HEK293 (cell line): ENCODE measurements at regions not wholly inside any gene's neighbourhood (a gene's known extent, or its start where the extent isn't known, plus 50 kb on each side); places are given as distances from the start of the nearest gene placed in this dataset.

Experiments
- ATF2 ChIP-seq: fragments of 450-650 bp; formaldehyde crosslinking; IDR thresholded peaks from 2 replicates; pipeline ENCODE4 v1.5.1; 2016; ENCODE audit warnings: missing biosample characterization, missing genetic modification characterization, low read depth
- CTCF ChIP-seq: fragments of 450-650 bp; formaldehyde crosslinking; IDR thresholded peaks from 2 replicates; pipeline ENCODE4 v1.5.1; 2016; ENCODE audit warnings: missing biosample characterization, missing genetic modification characterization
- KLF10 ChIP-seq: fragments of 450-650 bp; IDR thresholded peaks from 2 replicates; pipeline ENCODE4 v1.5.1; 2018; ENCODE audit warnings: missing biosample characterization, mild to moderate bottlenecking, missing genetic modification characterization
- KLF9 ChIP-seq: fragments of 450-650 bp; formaldehyde crosslinking; IDR thresholded peaks from 2 replicates; pipeline ENCODE4 v1.5.1; 2016; ENCODE audit warnings: missing biosample characterization, missing genetic modification characterization, low read depth
- MZF1 ChIP-seq: fragments of 450-650 bp; formaldehyde crosslinking; IDR thresholded peaks from 2 replicates; pipeline ENCODE4 v1.5.1; 2017; ENCODE audit warnings: missing biosample characterization, missing genetic modification characterization, borderline replicate concordance
- TCF7L2 ChIP-seq: IDR thresholded peaks from 2 replicates; pipeline ENCODE4 v1.6.1; 2011; ENCODE audit warnings: low read depth, mild to moderate bottlenecking, inconsistent platforms, low read length, moderate library complexity, borderline replicate concordance
- ZNF146 ChIP-seq: fragments of 450-650 bp; formaldehyde crosslinking; IDR thresholded peaks from 2 replicates; pipeline ENCODE4 v1.5.1; 2016; ENCODE audit warnings: missing biosample characterization, missing genetic modification characterization

GRCh38 chr1:170284951-170285350, 139.2 kb downstream of the NTMT2 start:
- no peak for TF ChIP-seq TCF7L2
- TF ChIP-seq ATF2, result no peak
- TF ChIP-seq CTCF (tag by site-specific recombination), result no peak
- TF ChIP-seq KLF9, result no peak
- TF ChIP-seq MZF1 (tag by site-specific recombination), result no peak
- TF ChIP-seq ZNF146 (tag by site-specific recombination), result no peak
- no peak for TF ChIP-seq KLF10 (tag by site-specific recombination)
